ENCODE measurements at regions not wholly inside any gene's neighbourhood (a gene's known extent, or its start where the extent isn't known, plus 50 kb on each side); places are given as distances from the start of the nearest gene placed in this dataset.
A peak's percentile ranks its signal among the peaks of the same experiment; 100 is the strongest.
"Not testable (repeated sequence)": the region's sequence is repeated elsewhere in the genome, so short reads cannot be mapped to it uniquely, and the experiment has no call there.

GRCh38 chr6:14754751-14755513, 490.9 kb upstream of the JARID2 start:
- no peak for DNase-seq (ENCODE audit: low spot score)

DNA sequence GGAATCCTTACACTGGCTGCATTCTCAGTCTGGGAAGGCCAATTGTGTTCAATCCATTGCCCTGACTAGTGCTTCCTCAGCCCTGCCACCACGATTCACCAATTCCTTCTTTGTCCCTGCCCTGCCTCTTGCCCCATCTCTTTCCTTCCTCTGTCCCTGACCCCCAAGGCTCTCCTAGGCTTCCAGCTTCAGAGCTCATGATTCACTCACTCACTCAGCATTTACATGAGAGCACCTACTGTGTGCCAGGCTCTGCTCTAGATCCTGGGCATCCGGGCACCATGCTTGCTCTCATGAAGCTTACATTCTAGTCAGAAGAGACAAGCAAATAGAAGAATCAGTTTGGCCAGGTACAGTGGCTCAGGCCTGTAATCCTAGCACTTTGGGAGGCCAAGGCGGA, 489.5 kb upstream of the JARID2 start:
- DNase-seq (ENCODE audit: low spot score) = no peak

DNA sequence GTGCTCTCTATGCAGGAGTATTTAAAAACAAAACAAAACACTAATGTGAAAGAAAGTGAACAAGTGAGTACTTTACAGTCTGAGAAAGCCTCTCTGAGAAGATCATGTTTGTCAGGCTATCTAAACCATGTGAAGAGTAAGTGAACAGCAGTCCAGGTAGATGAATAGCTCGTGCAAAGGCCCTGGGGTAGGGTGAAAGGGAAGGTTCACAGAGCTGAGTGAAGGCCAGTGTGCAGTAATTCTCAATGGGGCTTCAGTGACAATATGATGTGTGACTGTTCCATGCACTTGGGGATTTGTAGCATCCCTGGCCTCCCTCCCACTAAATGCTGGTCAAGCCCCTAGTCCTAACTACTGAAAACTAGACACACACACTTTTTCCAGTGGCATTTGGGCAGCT, 488.9 kb upstream of the JARID2 start:
- no peak for DNase-seq (ENCODE audit: low spot score)

DNA sequence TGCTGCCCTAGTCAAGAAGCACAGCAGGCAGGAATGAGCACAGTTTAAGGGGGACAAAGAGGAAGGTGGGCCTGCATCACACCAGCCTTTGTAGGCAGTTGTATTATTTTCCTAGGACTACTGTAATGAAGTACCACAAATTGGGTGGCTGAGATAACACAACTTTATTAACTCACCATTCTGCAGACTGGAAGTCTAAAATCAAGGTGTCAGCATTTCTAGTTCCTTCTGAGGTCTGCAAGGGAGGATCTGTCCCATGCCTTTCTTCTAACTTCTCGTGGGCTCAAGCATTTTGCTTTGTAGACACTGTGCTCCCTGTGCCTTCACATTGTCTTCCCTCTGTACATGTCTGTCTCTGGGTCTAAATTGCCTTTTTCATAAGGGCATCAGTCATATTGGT, 488.5 kb upstream of the JARID2 start:
- DNase-seq (ENCODE audit: low spot score) = no peak

GRCh38 chr6:14758421-14759081, 487.3 kb upstream of the JARID2 start:
- DNase-seq (ENCODE audit: low spot score) = no peak

DNA sequence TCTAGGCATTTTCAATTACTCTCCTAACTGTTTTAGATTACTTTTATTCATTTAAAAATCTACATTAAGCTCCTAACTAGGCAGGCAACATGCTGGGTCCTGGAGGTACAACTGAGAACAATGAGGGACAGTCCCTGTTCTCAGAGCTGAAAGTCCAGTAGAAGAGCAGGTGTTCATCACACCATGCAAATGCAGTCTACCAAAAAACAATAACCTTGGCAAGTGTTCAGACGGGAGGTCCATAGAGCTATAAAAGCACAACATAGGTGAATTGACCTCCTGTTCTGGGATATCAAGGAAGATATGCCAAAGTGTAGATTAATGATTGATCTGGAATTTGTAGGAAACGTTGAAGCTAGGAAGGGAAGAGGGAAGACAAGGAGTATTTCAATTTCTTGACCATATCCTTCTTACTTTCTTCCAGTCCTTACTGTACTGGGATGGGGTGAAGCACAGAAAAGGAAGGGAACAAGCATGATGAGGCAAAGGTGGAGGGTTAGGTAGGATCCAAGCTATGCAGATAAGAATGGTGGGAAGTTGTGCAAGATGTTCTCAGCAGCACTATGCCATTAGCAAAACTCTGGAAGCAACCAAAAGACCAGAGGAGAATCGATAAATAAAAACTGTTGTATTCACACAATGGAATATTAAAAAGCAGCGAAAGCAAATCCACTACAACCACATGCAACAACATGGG, 485.7 kb upstream of the JARID2 start:
- no peak for DNase-seq (ENCODE audit: low spot score)

GRCh38 chr6:14762077-14762476, 483.8 kb upstream of the JARID2 start:
- DNase-seq (ENCODE audit: low spot score) = no peak

GRCh38 chr6:14763139-14763538, 482.7 kb upstream of the JARID2 start:
- no peak for DNase-seq (ENCODE audit: low spot score)

- no peak for DNase-seq (ENCODE audit: low spot score)
These were observed 482.3 kb upstream of the JARID2 start for GRCh38 chr6:14763616-14764015.

DNA sequence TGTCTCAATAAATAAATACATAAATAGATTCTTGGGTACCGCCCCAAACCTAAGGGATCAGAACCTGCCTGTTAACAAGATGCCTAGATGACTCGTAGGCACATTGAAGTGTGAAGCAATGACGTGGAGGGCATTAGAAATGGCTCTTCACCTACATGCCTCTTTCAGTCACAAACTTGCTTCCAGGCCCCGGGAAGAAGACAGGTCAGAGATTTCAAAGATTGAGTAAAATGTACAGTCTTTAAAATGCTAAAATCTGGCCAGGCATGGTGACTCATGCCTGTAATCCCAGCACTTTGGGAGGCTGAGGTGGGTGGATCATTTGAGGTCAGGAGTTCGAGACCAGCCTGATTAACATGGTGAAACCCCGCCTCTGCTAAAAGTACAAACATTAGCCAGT, 480.8 kb upstream of the JARID2 start:
- peak; percentile 22 for DNase-seq (ENCODE audit: low spot score)

- no peak for DNase-seq (ENCODE audit: low spot score)
These were observed 480.0 kb upstream of the JARID2 start for GRCh38 chr6:14765721-14766390.

DNA sequence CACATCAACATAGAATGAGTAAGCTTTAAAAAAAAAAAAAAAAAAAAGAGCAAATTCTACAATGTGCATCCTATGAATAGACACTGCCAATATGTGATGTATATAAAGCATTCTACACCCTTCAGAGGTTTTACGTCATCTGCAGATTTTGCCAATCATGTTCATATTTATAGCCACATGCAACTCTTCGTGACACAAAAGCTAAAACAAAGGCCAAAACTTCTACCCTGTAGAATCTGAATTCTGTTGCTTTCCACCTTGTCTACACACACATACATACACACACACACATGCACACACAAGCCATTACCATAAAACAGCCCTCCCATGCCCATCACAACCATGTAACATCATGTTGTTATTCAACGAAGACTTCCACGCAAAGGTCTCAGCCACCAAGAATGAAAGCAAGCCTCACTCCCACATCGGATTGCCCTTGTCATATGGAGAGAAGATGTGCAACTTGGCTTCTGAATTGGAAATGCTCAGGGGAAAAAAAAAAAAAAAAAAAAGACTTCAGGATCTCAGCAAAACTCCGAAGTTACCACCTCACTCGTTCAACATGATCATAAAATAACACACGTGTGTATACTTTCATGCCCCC, 479.4 kb upstream of the JARID2 start:
- no peak for DNase-seq (ENCODE audit: low spot score)

DNA sequence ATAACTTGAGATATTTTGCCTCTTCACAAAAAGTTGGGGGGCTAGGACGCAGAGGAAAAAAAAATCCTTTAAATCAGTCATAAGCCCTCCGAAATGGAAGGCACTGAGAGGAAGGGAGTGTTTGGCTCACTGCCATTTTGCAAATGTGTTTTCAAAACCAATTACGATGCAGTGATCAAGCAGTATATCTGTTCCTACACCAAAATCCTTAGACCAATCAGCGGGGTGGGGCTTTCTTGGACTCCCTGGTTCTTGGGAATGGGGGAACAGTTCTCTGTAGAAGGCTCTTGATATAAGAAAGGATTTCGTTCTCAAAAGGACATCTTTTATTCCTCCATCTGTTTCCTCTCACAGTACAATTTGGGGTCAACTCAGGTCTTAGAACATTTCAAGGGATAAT, 478.6 kb upstream of the JARID2 start:
- no peak for DNase-seq (ENCODE audit: low spot score)

- DNase-seq (ENCODE audit: low spot score) = no peak
These were observed 475.8 kb upstream of the JARID2 start for GRCh38 chr6:14770040-14770439.

GRCh38 chr6:14770572-14770971, 475.3 kb upstream of the JARID2 start:
- peak; percentile 30 for DNase-seq (ENCODE audit: low spot score)

GRCh38 chr6:14771016-14771415, 474.9 kb upstream of the JARID2 start:
- DNase-seq (ENCODE audit: low spot score) = no peak

DNA sequence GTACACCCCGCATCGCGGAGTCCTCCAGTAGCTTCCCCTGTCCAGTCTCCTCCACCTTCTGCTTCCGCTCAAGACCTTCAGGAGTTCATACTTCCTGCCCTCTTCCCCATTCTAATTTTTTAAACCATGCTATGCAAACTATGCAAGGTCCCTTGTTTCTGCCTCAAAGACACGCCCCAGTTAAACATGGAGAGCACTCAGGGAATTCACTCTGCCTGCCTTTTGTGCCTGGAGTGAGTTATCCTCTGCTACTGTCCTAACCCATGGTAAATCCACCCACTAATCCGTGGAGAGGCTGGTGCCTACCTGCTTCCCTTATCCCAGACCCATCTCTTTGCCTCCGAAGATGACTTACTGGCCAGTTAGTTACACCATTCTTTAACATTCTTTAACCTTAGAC, 473.7 kb upstream of the JARID2 start:
- no peak for DNase-seq (ENCODE audit: low spot score)

- no peak for DNase-seq (ENCODE audit: low spot score)
These were observed 470.3 kb upstream of the JARID2 start for GRCh38 chr6:14775528-14775927.

DNA sequence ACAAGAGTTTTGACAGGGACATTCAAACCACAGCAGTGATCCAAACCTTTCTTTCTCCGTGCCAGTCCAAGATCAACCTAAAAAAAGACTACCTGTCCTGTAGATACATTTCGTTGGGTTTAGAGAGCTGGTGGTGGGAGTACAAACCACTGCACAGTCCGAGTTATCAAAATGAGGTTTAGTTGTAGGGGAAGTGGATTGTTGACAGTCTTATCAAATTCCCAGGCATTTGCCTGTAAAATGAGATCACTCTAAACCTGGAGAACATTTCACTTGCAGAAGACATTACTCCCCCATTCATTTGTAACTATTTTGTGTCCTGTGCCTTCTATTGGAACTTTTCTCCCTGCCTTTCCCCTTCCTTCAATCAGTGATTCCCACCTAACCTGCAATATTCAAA, 469.6 kb upstream of the JARID2 start:
- no peak for DNase-seq (ENCODE audit: low spot score)

DNA sequence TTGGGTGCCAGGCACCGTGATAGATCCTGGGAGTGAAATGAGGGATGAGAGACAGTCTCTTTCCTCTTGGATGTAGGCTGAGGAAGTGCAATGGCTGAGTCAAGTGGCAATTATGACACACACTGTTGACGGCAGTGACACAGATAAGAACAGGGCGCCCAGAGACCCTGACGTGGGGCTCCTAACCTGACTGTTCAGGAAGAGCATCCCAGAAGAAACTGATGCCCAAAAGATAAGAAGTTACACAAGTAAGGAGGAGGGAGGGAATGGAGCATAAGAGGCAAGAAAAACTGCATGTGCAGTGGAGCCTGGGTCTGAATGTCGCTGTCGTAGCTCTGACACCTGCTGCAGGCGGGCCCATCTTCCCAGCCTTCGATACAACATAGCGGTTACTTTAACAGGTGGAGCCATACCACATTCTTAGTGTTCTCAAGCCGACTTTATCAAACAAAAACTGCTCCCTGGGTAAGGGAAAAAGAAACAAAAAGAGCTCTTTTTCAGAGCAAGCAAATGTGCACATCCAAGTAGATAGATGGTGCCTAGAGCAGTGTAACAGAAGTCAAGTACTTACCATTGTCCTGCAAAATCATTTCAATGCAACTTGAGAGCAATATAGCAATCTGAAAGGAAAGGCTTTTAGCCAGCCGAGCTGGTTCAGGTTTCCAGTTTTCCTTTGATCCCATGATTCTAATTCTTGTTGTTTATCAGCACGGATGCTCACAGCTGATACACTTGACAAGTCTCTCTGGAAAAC, 463.9 kb upstream of the JARID2 start:
- no peak for DNase-seq (ENCODE audit: low spot score)

GRCh38 chr6:14782921-14783464, 462.9 kb upstream of the JARID2 start:
- DNase-seq (ENCODE audit: low spot score) = not testable (repeated sequence)
